ENCODE measurements at regions not wholly inside any gene's neighbourhood (a gene's known extent, or its start where the extent isn't known, plus 50 kb on each side); places are given as distances from the start of the nearest gene placed in this dataset.

GRCh38 chr14:53808042-53808441 lies 148.6 kb downstream of the BMP4 start:
- no peak for DNase-seq (ENCODE audit: low read depth in 3 of 3, low spot score in 1 of 3)

DNA sequence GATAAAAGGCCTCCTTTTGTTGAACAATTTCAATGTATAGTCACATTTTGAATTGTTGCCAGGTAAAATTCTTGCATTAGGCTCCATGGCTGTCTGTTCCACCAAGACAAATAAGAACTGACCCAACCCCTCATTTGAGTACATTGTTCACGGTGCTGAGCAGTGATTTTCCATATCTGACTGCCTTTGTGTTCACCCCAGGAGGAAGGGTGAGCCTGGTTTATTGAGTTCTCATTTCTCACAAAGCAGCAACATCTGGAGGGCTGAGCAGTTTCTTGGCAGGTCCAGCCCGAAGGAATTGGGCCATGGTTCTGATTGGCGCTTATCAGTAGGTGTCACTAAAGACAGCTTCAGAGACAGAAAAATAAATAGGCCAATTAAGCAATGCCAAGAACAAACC lies 149.1 kb downstream of the BMP4 start:
- no peak for DNase-seq (ENCODE audit: low read depth in 3 of 3, low spot score in 1 of 3)

DNA sequence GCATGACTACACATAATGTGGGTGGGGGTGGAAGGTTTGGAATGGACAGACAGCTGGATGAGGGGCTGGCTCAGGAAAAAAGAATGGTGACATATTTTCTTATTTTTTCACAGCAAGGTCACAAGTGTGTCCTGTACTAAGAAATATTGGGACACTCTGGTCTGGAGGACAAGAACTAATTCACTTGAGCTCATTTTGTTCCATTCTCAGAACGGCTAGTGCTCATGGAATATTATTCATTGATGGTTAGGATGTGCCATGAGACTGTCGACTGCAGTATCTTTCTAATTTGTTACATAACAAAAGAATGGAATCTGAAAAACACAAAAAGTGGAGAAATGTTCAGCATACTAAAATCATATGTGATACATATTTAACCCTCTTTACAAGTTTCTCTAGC lies 149.5 kb downstream of the BMP4 start:
- DNase-seq (ENCODE audit: low read depth in 3 of 3, low spot score in 1 of 3) = no peak

DNA sequence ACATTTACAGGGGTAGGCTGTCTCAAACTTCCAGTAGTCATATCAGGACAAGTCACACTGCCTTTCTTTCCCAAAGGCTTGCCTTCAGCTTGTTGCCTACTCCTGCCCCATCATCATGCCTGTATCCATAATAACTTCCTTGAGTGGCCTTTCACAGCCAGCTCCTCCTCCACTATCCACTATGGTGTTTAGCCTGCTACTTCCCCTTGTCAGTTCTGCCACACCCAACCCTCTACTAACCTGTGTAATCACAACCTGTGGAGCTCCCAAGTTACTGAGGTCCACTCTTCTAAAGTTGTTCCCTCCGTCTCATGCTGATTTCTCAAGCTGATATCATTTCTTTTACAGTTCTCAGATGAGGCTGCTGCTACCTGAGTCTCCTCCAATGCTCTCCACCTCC lies 159.9 kb downstream of the BMP4 start:
- DNase-seq (ENCODE audit: low read depth in 3 of 3, low spot score in 1 of 3) = no peak

GRCh38 chr14:53793790-53794505 lies 162.7 kb downstream of the BMP4 start:
- DNase-seq (ENCODE audit: low read depth in 3 of 3, low spot score in 1 of 3) = no peak

DNA sequence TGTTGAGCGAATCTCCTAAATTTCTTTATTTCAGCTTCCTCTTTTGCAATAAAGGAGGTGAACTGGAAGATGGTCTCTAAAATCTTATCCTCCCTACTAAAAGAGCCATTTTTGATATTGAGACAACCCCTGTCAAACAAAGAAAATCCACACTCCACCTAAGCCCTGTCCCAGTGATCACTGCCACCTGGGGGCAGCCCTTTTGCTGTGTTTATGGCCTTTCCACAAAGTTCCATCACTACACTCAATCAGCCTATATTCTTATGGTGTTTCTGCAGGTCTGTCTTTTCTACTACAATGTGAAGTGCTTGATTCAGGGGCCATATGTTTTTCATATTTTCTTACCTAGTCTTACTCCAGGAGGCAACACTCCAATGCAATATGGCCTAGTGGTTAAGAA lies 163.7 kb downstream of the BMP4 start:
- DNase-seq (ENCODE audit: low read depth in 3 of 3, low spot score in 1 of 3) = no peak

GRCh38 chr14:53790731-53791500 lies 165.7 kb downstream of the BMP4 start:
- DNase-seq (ENCODE audit: low read depth in 3 of 3, low spot score in 1 of 3) = no peak

GRCh38 chr14:53788566-53788965 lies 168.1 kb downstream of the BMP4 start:
- DNase-seq (ENCODE audit: low read depth in 3 of 3, low spot score in 1 of 3) = no peak

DNA sequence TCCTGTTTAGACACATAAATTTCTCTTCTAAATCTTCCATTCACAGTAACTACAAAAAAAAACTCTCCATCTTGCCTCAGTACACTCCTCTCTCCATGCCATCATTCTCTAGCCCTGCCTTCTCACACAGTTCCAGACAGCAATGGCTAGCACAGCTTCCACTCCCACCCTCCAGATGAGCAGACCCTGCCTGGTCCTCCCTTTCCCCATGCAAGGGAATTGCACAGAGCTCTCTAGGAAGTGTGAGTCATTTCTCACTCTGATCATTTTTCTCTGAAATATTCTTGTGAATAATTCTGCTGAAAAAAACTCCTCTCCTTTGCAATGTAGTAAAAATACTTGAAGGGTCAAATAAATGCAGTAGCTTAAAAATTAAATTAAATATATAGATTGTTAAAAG lies 170.6 kb downstream of the BMP4 start:
- DNase-seq (ENCODE audit: low read depth in 3 of 3, low spot score in 1 of 3) = no peak

DNA sequence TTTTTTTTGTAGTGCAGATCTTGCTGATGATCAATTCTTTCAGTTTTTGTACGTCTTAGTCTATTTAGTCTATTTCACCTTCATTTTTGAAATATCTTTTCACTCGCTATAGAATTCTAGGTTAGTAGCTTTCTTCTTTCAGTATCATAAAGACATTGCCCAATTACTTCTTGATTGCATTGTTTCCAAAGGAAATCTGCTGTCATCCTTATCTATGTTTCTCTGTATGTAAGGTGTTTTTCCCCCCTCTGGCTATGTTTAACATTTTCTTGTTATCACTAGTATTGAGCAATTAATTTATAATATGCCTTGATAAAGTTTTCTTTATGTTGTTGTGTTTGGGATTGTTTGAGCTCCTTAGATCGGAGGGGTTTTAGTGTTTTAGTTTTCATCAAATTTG lies 171.9 kb downstream of the BMP4 start:
- no peak for DNase-seq (ENCODE audit: low read depth in 3 of 3, low spot score in 1 of 3)

DNA sequence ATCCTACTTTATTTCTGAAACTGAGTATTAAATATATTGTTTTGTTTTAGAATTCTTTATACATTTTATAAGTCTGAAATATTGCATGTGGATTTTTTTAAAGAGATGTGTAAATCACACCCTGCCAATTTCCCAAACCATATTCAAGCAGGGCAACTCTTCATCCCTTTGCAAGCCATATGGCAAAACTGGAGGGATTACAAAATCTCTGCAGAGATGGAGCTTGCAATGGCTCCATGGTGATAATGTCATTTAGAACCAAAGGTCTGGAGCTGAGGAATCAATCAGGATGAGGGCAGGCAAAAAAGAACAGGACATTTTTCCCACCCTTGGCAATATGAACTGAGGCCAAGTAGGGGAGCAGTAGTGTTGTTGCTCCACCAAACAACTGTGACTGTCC lies 173.4 kb downstream of the BMP4 start:
- no peak for DNase-seq (ENCODE audit: low read depth in 3 of 3, low spot score in 1 of 3)

- no peak for DNase-seq (ENCODE audit: low read depth in 3 of 3, low spot score in 1 of 3)
These were observed 176.5 kb downstream of the BMP4 start for GRCh38 chr14:53780051-53780555.

- DNase-seq (ENCODE audit: low read depth in 3 of 3, low spot score in 1 of 3) = no peak
These were observed 177.3 kb downstream of the BMP4 start for GRCh38 chr14:53779301-53779700.

- DNase-seq (ENCODE audit: low read depth in 3 of 3, low spot score in 1 of 3) = no peak
These were observed 178.4 kb downstream of the BMP4 start for GRCh38 chr14:53778263-53778662.

DNA sequence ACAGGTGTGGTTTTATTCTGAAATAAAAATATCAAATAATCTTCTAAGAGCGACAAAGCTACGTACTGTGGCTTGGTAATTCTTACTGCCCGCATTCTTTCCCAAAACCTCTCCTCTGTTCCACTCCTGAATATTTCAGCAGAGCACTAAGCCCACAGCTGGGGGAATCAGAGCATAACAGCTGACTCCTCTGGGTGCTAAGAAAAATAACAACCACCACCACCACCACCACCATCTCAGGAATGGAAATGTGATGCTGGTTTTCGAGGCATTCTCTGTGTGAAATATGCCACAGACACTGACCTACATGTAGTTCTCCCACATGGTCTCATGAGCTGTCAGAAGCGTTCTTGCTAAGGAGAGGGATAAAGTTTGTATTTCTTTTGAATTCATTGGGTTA lies 183.7 kb downstream of the BMP4 start:
- DNase-seq (ENCODE audit: low read depth in 3 of 3, low spot score in 1 of 3) = no peak

DNA sequence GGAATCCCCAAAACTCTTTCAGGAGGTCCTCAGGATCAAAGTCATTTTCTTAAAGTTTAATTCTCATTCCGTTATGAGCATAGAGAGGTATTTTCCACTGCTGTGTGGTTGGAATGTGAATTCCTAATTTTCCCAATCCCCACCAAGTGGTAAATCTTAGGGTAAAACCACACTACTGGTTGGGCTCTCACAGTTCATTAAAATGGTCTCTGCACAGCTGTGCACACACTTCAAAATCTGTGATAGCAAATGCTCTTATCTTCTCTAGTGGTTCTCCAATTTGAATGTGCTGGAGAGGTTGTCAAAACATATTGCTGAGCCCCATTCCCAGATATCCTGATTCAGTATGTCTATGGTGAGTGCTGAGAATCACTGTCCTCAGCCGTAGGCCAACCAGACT lies 189.1 kb downstream of the BMP4 start:
- DNase-seq (ENCODE audit: low read depth in 3 of 3, low spot score in 1 of 3) = no peak

- DNase-seq (ENCODE audit: low read depth in 3 of 3, low spot score in 1 of 3) = no peak
These were observed 190.0 kb downstream of the BMP4 start for GRCh38 chr14:53766601-53767000.

DNA sequence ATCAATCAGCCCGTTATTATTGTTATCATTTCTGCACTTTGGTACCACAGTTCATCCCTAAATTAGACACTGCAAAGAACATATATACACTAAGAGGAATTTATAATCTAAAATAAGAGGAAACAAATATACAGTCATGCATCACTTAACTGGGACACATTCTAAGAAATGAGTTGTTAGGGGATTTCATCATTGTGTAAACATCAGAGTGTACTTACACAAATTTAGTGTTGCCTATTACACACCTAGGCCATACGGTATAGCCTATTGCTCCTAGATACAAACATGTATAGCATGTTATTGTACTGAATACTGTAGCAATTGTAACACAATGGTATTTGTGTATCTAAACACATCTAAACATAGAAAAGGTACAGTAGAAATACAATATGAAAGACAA lies 190.5 kb downstream of the BMP4 start:
- DNase-seq (ENCODE audit: low read depth in 3 of 3, low spot score in 1 of 3) = no peak

GRCh38 chr14:53764846-53765245 lies 191.8 kb downstream of the BMP4 start:
- DNase-seq (ENCODE audit: low read depth in 3 of 3, low spot score in 1 of 3) = no peak

- DNase-seq (ENCODE audit: low read depth in 3 of 3, low spot score in 1 of 3) = no peak
These were observed 198.5 kb downstream of the BMP4 start for GRCh38 chr14:53758141-53758540.

GRCh38 chr14:53757732-53758131 lies 198.9 kb downstream of the BMP4 start:
- no peak for DNase-seq (ENCODE audit: low read depth in 3 of 3, low spot score in 1 of 3)

GRCh38 chr14:53751650-53752049 lies 205.0 kb downstream of the BMP4 start:
- no peak for DNase-seq (ENCODE audit: low read depth in 3 of 3, low spot score in 1 of 3)

GRCh38 chr14:53748691-53749090 lies 207.9 kb downstream of the BMP4 start:
- DNase-seq (ENCODE audit: low read depth in 3 of 3, low spot score in 1 of 3) = no peak

All from stimulated activated CD4-positive, alpha-beta T cell treated with anti-CD3 and anti-CD28 coated beads, TNF-alpha, amount 100 ng/mL, for 1 hour (primary cell).